GM08714 (cell line): ENCODE measurements at regions not wholly inside any gene's neighbourhood (a gene's known extent, or its start where the extent isn't known, plus 50 kb on each side); places are given as distances from the start of the nearest gene placed in this dataset.

ENCODE experiments used
- H3K4me3 ChIP-seq: fragments of 200-500 bp; sonication (Bioruptor generic); 2 replicates; pipeline ENCODE4 v1.5.1; 2014; ENCODE audit warnings: mild to moderate bottlenecking, low read length, inconsistent platforms
- ZNF274 ChIP-seq: IDR thresholded peaks from 2 replicates; pipeline ENCODE4 v1.6.1; 2012; ENCODE audit warnings: mild to moderate bottlenecking, low read depth, low read length

DNA sequence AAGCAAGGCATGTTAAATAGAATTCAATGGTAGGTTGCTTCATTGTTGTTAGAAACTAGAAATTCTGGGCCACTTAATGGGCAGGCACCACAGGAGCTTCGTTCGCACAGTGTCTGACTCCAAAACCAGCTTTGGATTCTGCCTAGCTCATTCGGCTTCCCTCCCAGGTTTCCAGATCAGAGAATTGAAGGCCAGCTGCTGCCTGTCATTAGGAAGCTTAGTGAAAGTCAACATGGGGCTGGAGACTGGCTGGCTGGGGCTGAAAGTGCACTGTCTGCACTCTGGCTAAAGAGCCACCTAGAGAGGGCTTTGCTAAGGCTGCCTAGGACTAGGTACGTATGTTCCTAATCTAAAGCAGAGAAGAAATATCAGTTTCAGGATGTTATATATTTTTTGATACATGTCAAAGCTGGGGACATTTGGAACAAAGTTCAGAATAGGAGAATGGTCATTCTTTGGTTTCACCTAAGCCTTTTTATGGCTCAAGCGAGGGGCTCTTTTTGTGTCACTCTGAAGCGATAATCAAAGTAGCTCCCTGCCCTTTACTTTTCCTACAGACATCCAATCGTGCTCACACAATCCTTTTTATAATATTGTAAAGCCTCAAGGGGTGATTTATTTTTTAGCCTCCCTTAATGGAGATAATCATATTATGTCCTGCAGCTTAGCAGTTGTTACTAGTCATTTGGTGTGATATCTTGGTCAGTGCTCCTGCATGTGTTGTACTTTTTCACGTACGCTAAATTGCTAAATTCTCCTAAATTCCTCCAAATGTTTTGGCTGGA is 238.5 kb upstream of the NAV3 start:
- H3K4me3 ChIP-seq, result no peak overlapping the region
- no peak for TF ChIP-seq ZNF274

GRCh38 chr12:77590306-77590705 is 240.4 kb upstream of the NAV3 start:
- TF ChIP-seq ZNF274, result no peak
- H3K4me3 ChIP-seq, result no peak overlapping the region

GRCh38 chr12:77584860-77585259 is 245.8 kb upstream of the NAV3 start:
- TF ChIP-seq ZNF274, result no peak
- no peak overlapping the region for H3K4me3 ChIP-seq

DNA sequence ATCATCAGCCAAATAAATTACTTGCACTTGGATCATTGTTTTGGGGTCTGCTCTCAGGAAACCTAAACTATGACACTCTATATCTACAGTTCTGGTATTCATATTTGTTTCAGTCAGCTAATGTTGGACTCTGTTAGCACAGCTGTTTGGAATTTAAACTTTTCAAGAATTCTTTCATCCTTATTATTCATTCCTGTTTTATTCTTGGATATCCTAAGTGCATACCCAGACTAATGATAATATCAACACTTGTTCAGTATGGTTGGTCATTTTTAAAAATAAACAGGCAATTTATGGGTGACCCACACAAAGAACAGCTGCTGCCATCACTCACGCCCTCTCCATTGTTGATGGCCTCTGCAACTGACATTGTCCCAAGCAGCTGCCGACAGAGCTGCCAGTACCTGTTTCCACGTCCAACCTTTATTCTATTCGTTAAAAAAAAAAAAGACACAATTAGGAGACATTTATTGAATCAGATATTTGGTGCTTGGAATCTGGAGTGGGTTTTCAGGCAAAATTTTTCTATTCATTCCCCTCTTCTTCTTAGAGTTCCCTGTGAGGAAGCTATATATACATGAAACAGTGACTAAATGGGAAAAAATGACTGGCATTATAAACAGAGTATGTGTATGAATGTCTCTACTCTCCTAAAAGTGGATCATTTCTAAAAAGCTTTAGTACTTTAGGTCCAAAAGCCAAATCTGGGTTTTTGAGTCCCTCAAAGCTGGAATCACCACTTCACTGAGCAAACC is 252.1 kb upstream of the NAV3 start:
- H3K4me3 ChIP-seq, result no peak overlapping the region
- no peak for TF ChIP-seq ZNF274

- TF ChIP-seq ZNF274, result no peak
- no peak overlapping the region for H3K4me3 ChIP-seq
Measured at GRCh38 chr12:77577791-77578190, 252.9 kb upstream of the NAV3 start.

DNA sequence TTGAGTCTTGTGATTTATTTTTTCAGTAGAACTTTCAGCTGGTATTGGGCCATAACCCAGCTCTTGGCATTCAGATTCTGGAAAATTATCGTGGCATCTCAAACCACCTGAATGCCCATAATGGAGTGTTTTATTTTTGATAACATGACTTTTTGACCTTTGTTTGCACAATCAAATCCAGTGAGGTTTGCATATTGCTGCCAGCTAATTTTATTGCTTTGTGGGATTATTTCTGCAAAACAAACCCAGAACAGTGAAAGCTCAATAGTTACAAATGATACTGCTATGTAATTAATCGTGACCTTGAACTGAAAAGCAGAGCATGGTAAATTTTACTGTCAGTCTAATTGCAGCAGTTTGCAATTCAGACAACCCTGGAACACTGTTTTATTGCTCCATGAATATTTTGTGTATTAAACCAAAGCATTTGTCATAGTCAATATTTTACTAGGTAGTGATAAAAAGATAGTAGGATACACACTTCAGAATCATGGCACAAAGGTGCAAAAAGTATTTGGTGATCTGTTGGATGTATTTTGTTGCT is 255.2 kb upstream of the NAV3 start:
- no peak overlapping the region for H3K4me3 ChIP-seq
- no peak for TF ChIP-seq ZNF274

GRCh38 chr12:77572371-77572770 is 258.3 kb upstream of the NAV3 start:
- no peak for TF ChIP-seq ZNF274

GRCh38 chr12:77571768-77572167 is 258.9 kb upstream of the NAV3 start:
- H3K4me3 ChIP-seq, result no peak overlapping the region
- no peak for TF ChIP-seq ZNF274

More at GRCh38 chr12:77572371-77572770, 258.3 kb upstream of the NAV3 start:
- no peak overlapping the region for H3K4me3 ChIP-seq

GRCh38 chr12:77571127-77571526 is 259.6 kb upstream of the NAV3 start:
- H3K4me3 ChIP-seq, result no peak overlapping the region
- TF ChIP-seq ZNF274, result no peak

GRCh38 chr12:77569876-77570275 is 260.8 kb upstream of the NAV3 start:
- no peak overlapping the region for H3K4me3 ChIP-seq
- no peak for TF ChIP-seq ZNF274

GRCh38 chr12:77560714-77561113 is 270.0 kb upstream of the NAV3 start:
- no peak for TF ChIP-seq ZNF274
- no peak overlapping the region for H3K4me3 ChIP-seq

GRCh38 chr12:77559400-77560074 is 271.2 kb upstream of the NAV3 start:
- H3K4me3 ChIP-seq, result no peak overlapping the region
- no peak for TF ChIP-seq ZNF274

GRCh38 chr12:77555074-77555473 is 275.6 kb upstream of the NAV3 start:
- TF ChIP-seq ZNF274, result no peak
- no peak overlapping the region for H3K4me3 ChIP-seq

DNA sequence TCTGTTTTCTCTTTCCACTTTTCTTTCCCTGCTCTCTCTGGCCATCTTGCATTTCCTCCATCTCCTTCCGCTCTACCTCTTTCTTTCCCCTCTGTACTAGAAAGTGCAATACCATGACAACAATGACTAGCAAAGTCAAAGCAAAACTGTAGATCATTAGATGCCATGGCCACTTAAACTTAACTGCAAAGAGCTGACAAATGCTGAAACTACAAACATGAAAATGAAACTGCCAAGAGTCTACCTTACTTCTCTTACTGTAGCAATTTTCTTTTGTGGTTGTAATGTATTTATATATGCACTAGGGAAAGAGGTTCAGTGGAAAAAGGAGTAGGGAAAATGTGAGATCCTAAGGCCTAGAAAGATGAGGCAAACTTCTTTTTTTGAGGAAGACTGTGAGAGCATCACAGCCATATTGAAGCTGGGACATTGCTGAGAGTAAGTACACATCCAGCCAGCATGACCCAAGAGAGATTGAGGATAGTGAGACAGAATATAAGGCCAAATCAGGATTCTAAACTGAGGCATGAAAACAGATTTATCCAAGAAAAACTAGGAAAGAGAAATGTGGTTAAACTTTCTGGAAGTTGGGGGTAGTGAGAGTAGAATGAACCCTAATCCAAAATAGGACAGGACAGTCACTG is 276.6 kb upstream of the NAV3 start:
- no peak overlapping the region; the same call in 1 of the 2 replicates for H3K4me3 ChIP-seq
- TF ChIP-seq ZNF274, result no peak
